Peyer's patch (tissue), 4 donors: ENCODE measurements at regions not wholly inside any gene's neighbourhood (a gene's known extent, or its start where the extent isn't known, plus 50 kb on each side); places are given as distances from the start of the nearest gene placed in this dataset.

Source experiments
- POLR2A ChIP-seq, 2 donors: fragments of 450-650 bp; IDR thresholded peaks; one replicate each; pipeline ENCODE4 v1.5.1; 2017; ENCODE audit warnings: antibody characterized with exemption in 2 of 2, mild to moderate bottlenecking in 2 of 2, moderate library complexity in 2 of 2
- TF ChIP-seq, protein P1 (sequence below), 6 experiments: fragments of 450-650 bp in 4 of 6; fragments of 200-600 bp in 2 of 6; sonication (generic) in 1 of 6; IDR thresholded peaks; one replicate each; pipeline ENCODE4 v1.5.1; 2017 to 2019; ENCODE audit warnings: antibody characterized with exemption in 6 of 6, mild to moderate bottlenecking in 3 of 6, moderate library complexity in 1 of 6

GRCh38 chr4:55184600-55185523 is 59.5 kb upstream of the KDR start:
- TF ChIP-seq, protein P1, sequence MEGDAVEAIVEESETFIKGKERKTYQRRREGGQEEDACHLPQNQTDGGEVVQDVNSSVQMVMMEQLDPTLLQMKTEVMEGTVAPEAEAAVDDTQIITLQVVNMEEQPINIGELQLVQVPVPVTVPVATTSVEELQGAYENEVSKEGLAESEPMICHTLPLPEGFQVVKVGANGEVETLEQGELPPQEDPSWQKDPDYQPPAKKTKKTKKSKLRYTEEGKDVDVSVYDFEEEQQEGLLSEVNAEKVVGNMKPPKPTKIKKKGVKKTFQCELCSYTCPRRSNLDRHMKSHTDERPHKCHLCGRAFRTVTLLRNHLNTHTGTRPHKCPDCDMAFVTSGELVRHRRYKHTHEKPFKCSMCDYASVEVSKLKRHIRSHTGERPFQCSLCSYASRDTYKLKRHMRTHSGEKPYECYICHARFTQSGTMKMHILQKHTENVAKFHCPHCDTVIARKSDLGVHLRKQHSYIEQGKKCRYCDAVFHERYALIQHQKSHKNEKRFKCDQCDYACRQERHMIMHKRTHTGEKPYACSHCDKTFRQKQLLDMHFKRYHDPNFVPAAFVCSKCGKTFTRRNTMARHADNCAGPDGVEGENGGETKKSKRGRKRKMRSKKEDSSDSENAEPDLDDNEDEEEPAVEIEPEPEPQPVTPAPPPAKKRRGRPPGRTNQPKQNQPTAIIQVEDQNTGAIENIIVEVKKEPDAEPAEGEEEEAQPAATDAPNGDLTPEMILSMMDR (IDR thresholded peaks at IDR 0.05) = peak in 4 of 6 experiments; percentile 29 to 55 (median 50)
- no peak for TF ChIP-seq POLR2A (IDR thresholded peaks at IDR 0.05)
